ENCODE measurements at regions not wholly inside any gene's neighbourhood (a gene's known extent, or its start where the extent isn't known, plus 50 kb on each side); places are given as distances from the start of the nearest gene placed in this dataset.

DNA sequence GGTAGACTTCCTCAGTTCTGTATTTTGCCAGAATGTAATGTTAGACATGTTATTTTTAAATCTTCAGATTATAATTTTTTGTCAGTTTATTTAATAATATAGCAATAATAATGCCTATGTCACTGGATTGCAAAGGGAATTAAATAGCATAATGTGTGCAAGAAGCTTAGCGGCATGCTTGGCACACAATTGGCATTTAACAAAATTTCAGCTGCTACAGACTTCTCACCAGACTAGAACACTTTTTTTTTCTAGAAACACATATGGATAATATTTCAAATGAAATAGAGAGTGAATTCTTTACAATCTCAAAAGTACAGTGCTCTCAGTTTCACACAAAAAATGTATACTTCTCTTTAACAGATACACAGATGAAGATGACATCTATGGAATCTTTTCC, 757.4 kb downstream of the CDH11 start:
- H3K9ac ChIP-seq (ENCODE audit: low read length): no peak overlapping the region
- H3K9me2 ChIP-seq (replicated peaks; ENCODE audit: insufficient read depth, low read length): no peaks in the 10 kb centered on the region
- H3K27ac ChIP-seq (ENCODE audit: low read length): no peak overlapping the region
- H3F3A ChIP-seq (ENCODE audit: insufficient read depth, low read length): no peaks in the 10 kb centered on the region
- H3K4me2 ChIP-seq (ENCODE audit: low read depth, low read length): no peak overlapping the region
- DNase-seq: no peak
- no peaks in the 10 kb centered on the region for H3K27me3 ChIP-seq (replicated peaks; ENCODE audit: insufficient read depth, low read length)
- no peaks in the 10 kb centered on the region for H3K4me1 ChIP-seq (ENCODE audit: low read length)
- H3K79me2 ChIP-seq (ENCODE audit: low read length): no peaks in the 10 kb centered on the region
- TF ChIP-seq, protein P1, sequence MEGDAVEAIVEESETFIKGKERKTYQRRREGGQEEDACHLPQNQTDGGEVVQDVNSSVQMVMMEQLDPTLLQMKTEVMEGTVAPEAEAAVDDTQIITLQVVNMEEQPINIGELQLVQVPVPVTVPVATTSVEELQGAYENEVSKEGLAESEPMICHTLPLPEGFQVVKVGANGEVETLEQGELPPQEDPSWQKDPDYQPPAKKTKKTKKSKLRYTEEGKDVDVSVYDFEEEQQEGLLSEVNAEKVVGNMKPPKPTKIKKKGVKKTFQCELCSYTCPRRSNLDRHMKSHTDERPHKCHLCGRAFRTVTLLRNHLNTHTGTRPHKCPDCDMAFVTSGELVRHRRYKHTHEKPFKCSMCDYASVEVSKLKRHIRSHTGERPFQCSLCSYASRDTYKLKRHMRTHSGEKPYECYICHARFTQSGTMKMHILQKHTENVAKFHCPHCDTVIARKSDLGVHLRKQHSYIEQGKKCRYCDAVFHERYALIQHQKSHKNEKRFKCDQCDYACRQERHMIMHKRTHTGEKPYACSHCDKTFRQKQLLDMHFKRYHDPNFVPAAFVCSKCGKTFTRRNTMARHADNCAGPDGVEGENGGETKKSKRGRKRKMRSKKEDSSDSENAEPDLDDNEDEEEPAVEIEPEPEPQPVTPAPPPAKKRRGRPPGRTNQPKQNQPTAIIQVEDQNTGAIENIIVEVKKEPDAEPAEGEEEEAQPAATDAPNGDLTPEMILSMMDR (IDR thresholded peaks at IDR 0.05; ENCODE audit: low read length): no peak
- no peak for TF ChIP-seq EZH2 (optimal IDR thresholded peaks at IDR 0.05; ENCODE audit: low read depth, low read length)
- TF ChIP-seq EZH2phosphoT487 (IDR thresholded peaks at IDR 0.05; ENCODE audit: low read length): no peak
- no peak overlapping the region for H3K4me3 ChIP-seq (ENCODE audit: low read length)
- H4K20me1 ChIP-seq (ENCODE audit: insufficient read depth, low read length): no peaks in the 10 kb centered on the region
- no peak overlapping the region for H2AFZ ChIP-seq (ENCODE audit: low read length)
- no peaks in the 10 kb centered on the region for H3K9me3 ChIP-seq (replicated peaks; ENCODE audit: insufficient read depth, low read length)
- no peaks in the 10 kb centered on the region for H3K36me3 ChIP-seq (replicated peaks; ENCODE audit: insufficient read depth, low read length)

DNA sequence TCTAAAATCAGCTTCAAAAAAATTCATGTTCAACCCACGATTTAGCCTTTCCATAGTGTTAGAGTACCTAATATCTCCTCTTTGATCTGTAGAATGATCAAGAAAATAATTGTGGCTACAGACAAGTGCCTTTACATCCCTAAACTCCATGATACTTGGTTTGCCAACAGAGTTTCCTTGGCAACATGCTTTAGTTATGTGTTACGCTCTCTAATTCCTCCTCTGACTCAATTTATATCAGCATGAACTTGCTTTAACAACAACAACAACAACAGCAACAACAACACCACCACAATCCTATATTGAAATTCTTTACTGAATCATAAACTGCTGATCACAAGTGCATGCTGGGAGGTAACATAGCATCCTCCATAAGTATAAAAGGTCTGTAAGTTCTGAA, 757.8 kb downstream of the CDH11 start:
- H3K36me3 ChIP-seq (replicated peaks; ENCODE audit: insufficient read depth, low read length): no peaks in the 10 kb centered on the region
- no peaks in the 10 kb centered on the region for H3K9me2 ChIP-seq (replicated peaks; ENCODE audit: insufficient read depth, low read length)
- H3K79me2 ChIP-seq (ENCODE audit: low read length): no peaks in the 10 kb centered on the region
- H3K9ac ChIP-seq (ENCODE audit: low read length): no peak overlapping the region
- H3K4me2 ChIP-seq (ENCODE audit: low read depth, low read length): no peak overlapping the region
- no peak overlapping the region for H3K4me3 ChIP-seq (ENCODE audit: low read length)
- no peak overlapping the region for H2AFZ ChIP-seq (ENCODE audit: low read length)
- H3K27me3 ChIP-seq (replicated peaks; ENCODE audit: insufficient read depth, low read length): no peaks in the 10 kb centered on the region
- H3K9me3 ChIP-seq (replicated peaks; ENCODE audit: insufficient read depth, low read length): no peaks in the 10 kb centered on the region
- no peak for DNase-seq
- H3F3A ChIP-seq (ENCODE audit: insufficient read depth, low read length): no peaks in the 10 kb centered on the region
- H4K20me1 ChIP-seq (ENCODE audit: insufficient read depth, low read length): no peaks in the 10 kb centered on the region
- no peaks in the 10 kb centered on the region for H3K4me1 ChIP-seq (ENCODE audit: low read length)
- H3K27ac ChIP-seq (ENCODE audit: low read length): no peak overlapping the region
- TF ChIP-seq EZH2phosphoT487 (IDR thresholded peaks at IDR 0.05; ENCODE audit: low read length) (no peak), EZH2 (optimal IDR thresholded peaks at IDR 0.05; ENCODE audit: low read depth, low read length) (no peak)
- TF ChIP-seq, protein P1 (IDR thresholded peaks at IDR 0.05; ENCODE audit: low read length): no peak

DNA sequence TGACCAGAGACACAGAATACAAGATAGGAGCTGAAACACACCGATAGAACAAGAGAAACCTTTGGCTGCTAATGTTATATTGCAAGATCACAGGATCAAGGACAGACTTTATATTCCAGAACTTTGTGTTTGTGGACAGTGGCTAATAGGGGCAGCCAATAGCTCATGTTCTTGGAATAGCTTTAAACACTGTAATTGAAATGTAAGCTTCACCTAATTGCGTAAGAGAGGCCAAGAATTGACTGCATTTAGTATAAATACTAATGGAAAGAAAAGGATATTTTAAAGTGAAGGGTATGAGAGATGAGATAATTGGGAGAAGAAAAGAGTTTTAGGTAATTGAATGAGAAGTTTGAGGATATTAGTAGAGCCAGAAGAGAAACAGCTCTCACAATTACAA, 758.8 kb downstream of the CDH11 start:
- Histone ChIP-seq H4K20me1 (ENCODE audit: insufficient read depth, low read length) (no peaks in the 10 kb centered on the region), H3K4me2 (ENCODE audit: low read depth, low read length) (no peak overlapping the region), H3K27me3 (replicated peaks; ENCODE audit: insufficient read depth, low read length) (no peaks in the 10 kb centered on the region), H3F3A (ENCODE audit: insufficient read depth, low read length) (no peaks in the 10 kb centered on the region), H2AFZ (ENCODE audit: low read length) (no peak overlapping the region), H3K9me2 (replicated peaks; ENCODE audit: insufficient read depth, low read length) (no peaks in the 10 kb centered on the region), H3K4me1 (ENCODE audit: low read length) (no peaks in the 10 kb centered on the region), H3K9me3 (replicated peaks; ENCODE audit: insufficient read depth, low read length) (no peaks in the 10 kb centered on the region), H3K27ac (ENCODE audit: low read length) (no peak overlapping the region), H3K79me2 (ENCODE audit: low read length) (no peaks in the 10 kb centered on the region), H3K4me3 (ENCODE audit: low read length) (no peak overlapping the region), H3K9ac (ENCODE audit: low read length) (no peak overlapping the region), H3K36me3 (replicated peaks; ENCODE audit: insufficient read depth, low read length) (no peaks in the 10 kb centered on the region)
- no peak for DNase-seq
- TF ChIP-seq EZH2 (optimal IDR thresholded peaks at IDR 0.05; ENCODE audit: low read depth, low read length) (no peak), EZH2phosphoT487 (IDR thresholded peaks at IDR 0.05; ENCODE audit: low read length) (no peak)
- TF ChIP-seq, protein P1 (IDR thresholded peaks at IDR 0.05; ENCODE audit: low read length): no peak
